ENCODE measurements at regions not wholly inside any gene's neighbourhood (a gene's known extent, or its start where the extent isn't known, plus 50 kb on each side); places are given as distances from the start of the nearest gene placed in this dataset.

GRCh38 chr3:69499899-69500421 is 114.1 kb upstream of the FRMD4B start:
- intact Hi-C loops (cut with DNase I; ENCODE audit: low total_unique reads): no loop called here
- Histone ChIP-seq H3K4me3 (no peak overlapping the region), H3K27me3 (no peaks in the 10 kb centered on the region), H3K9me3 (no peaks in the 10 kb centered on the region), H3K27ac (peak overlapping the region; percentile 33 to 63), H3K4me1 (no peaks in the 10 kb centered on the region), H3K36me3 (no peaks in the 10 kb centered on the region)
- TF ChIP-seq POLR2AphosphoS5 (IDR thresholded peaks at IDR 0.05) (peak in 2 of 3 donors; percentile 29 to 59), POLR2A (IDR thresholded peaks at IDR 0.05) (no peak)
- DNase-seq (ENCODE audit: low spot score in 2 of 2): peak in 1 of 2 donors; percentile 40

GRCh38 chr3:69499422-69499821 is 113.5 kb upstream of the FRMD4B start:
- H3K36me3 ChIP-seq: no peaks in the 10 kb centered on the region
- no peaks in the 10 kb centered on the region for H3K27me3 ChIP-seq
- H3K4me3 ChIP-seq: no peak overlapping the region
- DNase-seq (ENCODE audit: low spot score in 2 of 2): no peak
- H3K9me3 ChIP-seq: no peaks in the 10 kb centered on the region
- H3K27ac ChIP-seq: peak overlapping the region in 1 of 2 donors; percentile 63
- no peaks in the 10 kb centered on the region for H3K4me1 ChIP-seq
- intact Hi-C loops (cut with DNase I; ENCODE audit: low total_unique reads): no loop called here
- TF ChIP-seq POLR2A (IDR thresholded peaks at IDR 0.05) (no peak), CTCF (IDR thresholded peaks at IDR 0.05) (no peak), POLR2AphosphoS5 (IDR thresholded peaks at IDR 0.05) (no peak)

GRCh38 chr3:69496856-69497255 is 111.0 kb upstream of the FRMD4B start:
- intact Hi-C loops (cut with DNase I; ENCODE audit: low total_unique reads): no loop called here
- Histone ChIP-seq H3K9me3 (no peaks in the 10 kb centered on the region), H3K36me3 (no peaks in the 10 kb centered on the region), H3K27ac (no peak overlapping the region), H3K4me3 (no peak overlapping the region), H3K27me3 (no peaks in the 10 kb centered on the region), H3K4me1 (no peaks in the 10 kb centered on the region)
- no peak for DNase-seq (ENCODE audit: low spot score in 2 of 2)
- TF ChIP-seq POLR2A (IDR thresholded peaks at IDR 0.05) (no peak), POLR2AphosphoS5 (IDR thresholded peaks at IDR 0.05) (no peak), CTCF (IDR thresholded peaks at IDR 0.05) (no peak)

- Histone ChIP-seq H3K27ac (no peak overlapping the region), H3K36me3 (no peaks in the 10 kb centered on the region), H3K4me1 (no peaks in the 10 kb centered on the region), H3K4me3 (no peak overlapping the region), H3K9me3 (no peaks in the 10 kb centered on the region), H3K27me3 (no peaks in the 10 kb centered on the region)
- TF ChIP-seq POLR2AphosphoS5 (IDR thresholded peaks at IDR 0.05) (no peak), POLR2A (IDR thresholded peaks at IDR 0.05) (no peak), CTCF (IDR thresholded peaks at IDR 0.05) (no peak)
- no peak for DNase-seq (ENCODE audit: low spot score in 2 of 2)
- intact Hi-C loops (cut with DNase I; ENCODE audit: low total_unique reads): no loop called here
Observed at GRCh38 chr3:69494185-69494584, 108.3 kb upstream of the FRMD4B start.

- H3K4me3 ChIP-seq: no peak overlapping the region
- TF ChIP-seq POLR2A (IDR thresholded peaks at IDR 0.05) (no peak), CTCF (IDR thresholded peaks at IDR 0.05) (no peak), POLR2AphosphoS5 (IDR thresholded peaks at IDR 0.05) (no peak)
- intact Hi-C loops (cut with DNase I; ENCODE audit: low total_unique reads): no loop called here
- no peaks in the 10 kb centered on the region for H3K4me1 ChIP-seq
- DNase-seq (ENCODE audit: low spot score in 2 of 2): no peak
- no peaks in the 10 kb centered on the region for H3K36me3 ChIP-seq
- no peaks in the 10 kb centered on the region for H3K27me3 ChIP-seq
- no peak overlapping the region for H3K27ac ChIP-seq
- H3K9me3 ChIP-seq: no peaks in the 10 kb centered on the region
Observed at GRCh38 chr3:69493157-69493556, 107.3 kb upstream of the FRMD4B start.

- Histone ChIP-seq H3K4me1 (no peaks in the 10 kb centered on the region), H3K9me3 (no peaks in the 10 kb centered on the region), H3K36me3 (no peaks in the 10 kb centered on the region), H3K27ac (no peak overlapping the region), H3K4me3 (no peak overlapping the region), H3K27me3 (no peaks in the 10 kb centered on the region)
- no peak for TF ChIP-seq POLR2A (IDR thresholded peaks at IDR 0.05)
- TF ChIP-seq POLR2AphosphoS5 (IDR thresholded peaks at IDR 0.05): no peak
- no peak for TF ChIP-seq CTCF (IDR thresholded peaks at IDR 0.05)
- no peak for DNase-seq (ENCODE audit: low spot score in 2 of 2)
- intact Hi-C loops (cut with DNase I; ENCODE audit: low total_unique reads): no loop called here
Observed at GRCh38 chr3:69491975-69492374, 106.1 kb upstream of the FRMD4B start.

All from breast epithelium (tissue), 4 donors.